LHCN-M2 (cell line): ENCODE measurements at regions not wholly inside any gene's neighbourhood (a gene's known extent, or its start where the extent isn't known, plus 50 kb on each side); places are given as distances from the start of the nearest gene placed in this dataset.

ENCODE experiments used
- DNase-seq: peaks from one replicate; pipeline ENCODE4 v3.0.0-alpha.2; 2012; ENCODE audit warnings: low read depth

DNA sequence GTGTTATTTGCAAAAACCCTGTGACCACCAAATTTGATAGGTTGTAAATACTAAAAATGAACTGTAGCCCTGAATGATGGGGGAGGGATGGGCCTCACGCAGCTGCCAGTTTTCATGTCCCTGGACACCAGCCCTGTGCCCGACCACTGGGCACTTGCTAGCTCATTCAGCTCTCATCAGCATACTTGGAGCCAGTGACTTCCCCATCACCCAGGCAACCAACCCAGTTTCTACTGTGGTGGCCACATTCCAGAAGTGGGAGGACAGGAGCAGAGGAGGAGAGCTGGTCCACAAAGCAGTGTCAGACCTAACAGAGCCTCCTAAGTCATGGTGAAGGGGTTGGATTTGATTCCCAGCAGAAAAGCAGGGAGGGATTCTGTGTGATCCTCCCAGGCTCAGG, 128.2 kb downstream of the CPEB2 start:
- DNase-seq, result peak; percentile 20

DNA sequence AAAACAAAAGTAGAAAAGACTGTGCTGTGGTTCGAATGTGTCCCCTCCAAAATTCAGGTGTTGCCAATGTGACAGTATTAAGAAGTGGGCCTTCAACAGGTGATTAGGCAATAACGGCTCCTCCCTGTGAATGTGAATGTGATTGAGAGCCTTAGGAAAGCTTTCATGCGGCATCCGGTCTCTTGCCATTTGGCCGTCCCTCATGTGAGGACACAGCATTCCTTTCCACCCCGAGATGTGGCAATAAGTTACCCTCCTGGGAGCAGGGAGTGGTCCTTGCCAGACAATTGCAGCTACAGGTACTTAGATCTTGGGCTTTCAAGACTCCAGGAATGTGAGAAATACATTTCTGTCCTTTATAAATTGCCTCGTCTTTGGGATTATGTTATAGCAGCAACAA, 129.3 kb downstream of the CPEB2 start:
- DNase-seq, result no peak

- DNase-seq, result no peak
These were observed 130.5 kb downstream of the CPEB2 start for GRCh38 chr4:15132739-15133138.

DNA sequence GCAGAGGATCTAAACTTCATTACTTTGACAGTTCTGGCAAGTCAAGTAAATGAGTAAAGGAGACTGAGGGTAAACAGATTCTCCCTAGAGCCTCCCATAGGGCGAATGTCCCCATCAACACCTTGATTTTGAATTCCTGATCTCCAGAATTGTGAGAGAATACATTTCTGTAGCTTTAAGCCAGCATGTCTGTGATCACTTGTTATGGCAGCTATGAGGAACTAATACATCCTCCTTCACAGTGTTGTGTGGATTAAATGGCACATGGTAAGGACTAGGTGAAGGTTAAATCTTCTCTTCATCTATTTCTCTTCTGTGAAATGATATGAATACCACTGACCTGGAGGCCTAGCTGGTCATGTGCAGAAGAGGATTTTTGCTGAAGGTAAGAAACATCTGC, 137.3 kb downstream of the CPEB2 start:
- DNase-seq, result no peak

GRCh38 chr4:15142201-15142600, 139.9 kb downstream of the CPEB2 start:
- no peak for DNase-seq

DNA sequence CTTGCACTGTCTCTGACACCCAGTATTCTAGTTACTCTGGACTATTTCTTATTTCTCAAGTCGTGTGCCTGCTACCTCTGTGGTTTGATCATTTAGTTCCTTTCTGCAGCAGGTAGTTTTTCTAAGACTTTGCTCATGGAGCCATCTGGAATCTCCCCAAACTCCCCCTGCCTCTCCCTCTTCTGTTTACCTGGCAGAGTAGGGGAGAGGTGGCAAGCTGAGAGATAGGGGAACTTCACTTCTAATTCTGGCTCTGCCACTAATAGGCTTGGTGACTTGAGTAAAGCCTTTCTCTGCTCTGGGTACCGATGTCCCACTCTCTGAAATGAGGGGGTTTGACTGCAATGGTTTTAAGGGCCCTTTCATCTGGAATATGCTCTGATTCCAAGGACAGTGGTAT, 141.3 kb downstream of the CPEB2 start:
- no peak for DNase-seq

GRCh38 chr4:15144249-15144966, 142.1 kb downstream of the CPEB2 start:
- peak; percentile 46 for DNase-seq

DNA sequence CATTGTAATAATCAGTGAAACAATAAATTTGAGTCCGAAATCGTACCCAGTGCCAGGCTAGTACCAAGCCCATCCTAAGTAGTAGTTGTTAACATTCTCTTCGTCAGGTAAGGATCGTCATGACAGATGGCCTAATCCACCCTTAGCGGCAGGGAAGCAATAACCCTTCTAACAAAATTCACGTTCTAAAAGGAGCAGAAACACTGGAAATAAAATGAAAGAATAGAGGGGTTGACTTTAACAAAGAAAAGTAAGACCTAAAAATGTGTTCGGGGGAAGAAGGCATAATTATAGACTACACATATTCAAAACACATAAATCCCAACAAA, 142.7 kb downstream of the CPEB2 start:
- DNase-seq, result no peak

GRCh38 chr4:15145709-15146108, 143.4 kb downstream of the CPEB2 start:
- DNase-seq, result no peak

DNA sequence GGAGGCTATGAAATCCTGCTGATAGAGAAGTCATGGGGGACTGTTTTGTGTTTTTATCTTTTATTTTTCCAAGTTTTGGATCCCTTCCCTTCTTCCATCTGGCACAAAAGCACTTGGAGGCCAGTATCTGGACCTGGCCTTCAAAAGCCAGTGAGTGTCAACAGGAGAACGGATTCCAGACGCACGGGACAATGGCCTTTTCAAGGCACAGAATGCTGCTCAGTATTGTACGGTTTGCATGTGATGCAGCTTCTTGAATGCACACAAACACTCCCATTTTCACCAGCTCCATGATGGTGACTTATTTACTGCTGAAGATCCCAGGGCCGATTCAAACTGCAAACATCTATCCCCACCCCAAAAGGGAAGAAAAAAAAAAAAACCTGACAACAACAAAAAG, 145.4 kb downstream of the CPEB2 start:
- DNase-seq, result no peak

GRCh38 chr4:15148199-15148598, 145.9 kb downstream of the CPEB2 start:
- DNase-seq, result no peak

DNA sequence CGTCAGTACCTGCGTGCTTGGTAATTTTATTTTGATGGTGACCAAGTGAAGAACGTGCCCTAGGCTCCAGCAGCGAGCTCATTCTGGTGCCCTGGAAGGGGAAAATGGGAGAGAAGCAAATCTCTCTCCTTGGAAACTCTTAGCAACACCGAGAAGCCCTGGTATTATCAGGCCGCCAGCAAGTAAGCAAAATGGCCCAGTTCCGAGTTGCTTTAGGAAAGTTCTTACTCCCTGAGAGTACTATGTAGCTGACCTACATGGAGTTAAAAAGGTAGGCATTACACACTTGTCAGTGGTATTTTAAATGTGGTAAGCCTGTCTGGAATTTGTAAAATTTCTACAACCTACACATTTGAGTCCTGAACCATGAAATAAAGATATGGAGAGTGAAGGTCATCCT, 146.4 kb downstream of the CPEB2 start:
- DNase-seq, result no peak

DNA sequence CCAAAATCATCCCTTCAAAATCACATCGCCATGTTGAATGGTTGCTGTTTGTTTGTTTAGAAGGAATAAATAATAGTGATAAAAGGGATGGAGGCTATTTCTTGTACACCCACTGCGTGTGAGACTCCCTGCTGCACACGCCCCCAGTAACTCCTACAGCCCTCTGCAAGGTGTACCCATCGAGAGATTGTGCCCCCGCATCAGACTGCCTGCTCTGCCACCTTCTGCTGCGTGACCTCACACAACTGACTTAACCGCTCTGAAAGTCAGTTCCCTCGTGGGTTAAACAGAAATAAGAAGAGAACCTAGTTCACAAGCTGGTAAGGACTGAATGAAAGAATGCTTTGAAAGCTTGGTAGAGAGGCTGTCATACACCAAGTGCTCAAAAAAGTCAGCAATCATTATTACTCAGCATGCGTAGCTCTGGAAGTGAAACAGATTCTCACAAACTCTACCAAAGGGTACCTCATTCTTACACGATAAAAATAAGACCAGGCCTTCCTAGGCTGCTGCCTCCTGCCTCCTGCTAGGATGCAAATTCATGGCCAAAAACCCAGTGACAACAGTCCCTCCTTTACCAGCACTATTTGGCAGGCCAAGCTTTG, 147.1 kb downstream of the CPEB2 start:
- peak; percentile 29 for DNase-seq

- peak; percentile 77 for DNase-seq
These were observed 147.7 kb downstream of the CPEB2 start for GRCh38 chr4:15149839-15150592.

DNA sequence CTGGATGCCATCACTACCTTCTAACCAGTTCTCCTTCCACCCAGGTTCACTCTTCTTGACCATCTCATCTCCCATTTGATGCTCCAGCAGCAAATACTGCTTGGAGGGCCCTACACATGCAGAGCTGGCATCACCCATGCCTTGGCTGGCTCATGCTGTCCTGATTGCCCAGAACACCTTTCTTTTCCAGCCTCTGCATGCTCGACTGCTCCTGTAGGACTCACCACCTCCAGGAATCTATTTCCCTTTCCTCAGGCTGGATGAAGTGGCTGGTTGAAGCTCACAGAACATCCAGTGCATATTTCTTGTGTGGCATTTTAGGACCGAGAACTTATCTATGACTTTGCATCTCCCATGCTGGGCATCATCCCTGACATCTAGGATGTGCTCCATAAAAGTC, 148.3 kb downstream of the CPEB2 start:
- no peak for DNase-seq

DNA sequence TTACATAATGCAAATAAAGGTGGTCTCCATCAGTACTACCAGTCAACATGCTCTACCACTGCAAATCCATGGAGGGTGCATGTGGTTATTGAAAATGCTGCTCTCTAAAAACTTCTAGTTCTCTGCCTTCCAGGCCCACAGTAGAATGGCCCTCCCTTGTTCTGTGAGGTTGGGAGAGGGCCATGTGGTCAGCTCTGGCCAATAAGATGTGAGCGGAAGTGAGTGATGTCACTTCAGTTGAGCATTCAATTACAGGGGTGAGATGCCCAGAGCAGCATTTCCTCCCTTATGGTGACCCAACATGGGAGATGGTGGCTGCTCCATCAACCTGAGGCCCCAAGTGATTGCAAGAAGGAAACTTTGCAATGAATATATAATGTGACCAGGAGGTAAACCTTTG, 148.8 kb downstream of the CPEB2 start:
- DNase-seq, result no peak

DNA sequence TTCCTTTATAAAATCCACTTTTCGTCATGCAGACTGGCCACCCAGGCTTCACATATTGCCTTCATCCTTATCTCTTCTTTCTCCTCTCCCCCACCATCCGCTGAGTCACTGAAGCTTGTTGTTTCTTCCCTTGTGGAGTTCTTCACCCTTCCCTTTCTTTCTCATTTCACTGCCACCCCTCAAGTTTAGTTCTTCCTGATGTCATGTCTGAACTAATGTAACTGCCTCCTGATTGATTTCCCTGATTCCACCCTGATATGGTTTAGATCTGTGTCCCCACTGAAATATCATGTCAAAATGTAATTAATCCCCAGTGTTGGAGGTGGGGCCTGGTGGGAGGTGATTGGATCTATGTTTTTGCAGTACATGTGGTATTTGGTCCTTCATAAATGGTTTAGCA, 151.4 kb downstream of the CPEB2 start:
- no peak for DNase-seq

DNA sequence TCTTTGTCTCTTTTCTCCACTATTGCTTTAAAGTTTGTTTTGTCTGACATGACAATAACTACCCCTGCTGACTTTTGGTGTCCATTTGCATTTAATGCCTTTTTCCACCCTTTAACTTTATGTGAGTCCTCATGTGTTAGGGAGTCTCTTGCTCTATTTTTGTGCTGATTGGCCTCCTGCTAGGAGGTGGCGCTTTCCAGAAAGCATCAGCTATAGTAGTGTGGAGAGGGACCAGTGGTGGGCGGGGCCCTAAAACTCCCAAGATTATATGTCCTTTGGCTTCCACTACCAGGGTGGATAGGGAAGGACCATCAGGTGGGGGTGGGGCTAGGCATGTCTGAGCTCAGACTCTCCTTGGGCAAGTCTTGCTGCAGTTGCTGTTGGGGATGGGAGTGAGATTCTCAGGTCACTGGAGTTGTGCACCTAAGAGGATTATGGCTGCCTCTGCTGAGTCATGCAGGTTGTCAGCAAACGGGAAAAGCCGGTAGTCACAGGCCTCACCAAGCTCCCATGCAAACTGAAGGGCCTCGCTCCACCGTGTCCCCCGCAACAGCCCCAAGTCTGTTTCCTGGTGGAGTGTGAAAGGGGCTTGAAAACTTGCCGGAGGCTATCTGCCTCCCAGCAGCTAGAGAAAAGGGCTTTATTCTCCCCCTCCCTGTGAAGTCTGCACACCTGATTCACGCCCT, 156.3 kb downstream of the CPEB2 start:
- DNase-seq, result no peak

DNA sequence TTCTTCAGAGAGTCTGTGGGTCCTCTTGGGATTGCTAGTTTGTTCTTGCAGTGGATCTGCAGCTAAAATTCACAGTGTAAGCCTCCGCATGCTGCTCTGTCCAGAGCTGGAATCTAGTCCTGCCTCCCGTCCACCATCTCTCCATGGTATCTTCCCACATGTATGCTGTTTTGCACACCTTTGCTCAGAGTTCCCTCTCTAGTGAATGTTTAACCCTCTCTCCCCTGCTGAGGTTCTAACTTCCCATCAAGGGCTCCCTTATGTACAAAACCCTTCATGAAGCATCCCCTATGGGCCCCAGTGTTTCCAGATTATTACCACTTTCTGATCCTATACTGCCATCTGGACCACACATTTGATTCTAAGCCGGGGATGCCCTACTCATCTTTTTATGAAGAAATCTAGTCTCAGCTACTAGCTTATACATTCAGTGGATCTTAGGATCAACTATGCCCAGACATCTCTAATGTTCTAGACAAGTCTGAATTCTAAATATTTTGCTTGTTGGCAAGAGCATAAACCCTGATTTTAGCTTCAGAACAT, 157.3 kb downstream of the CPEB2 start:
- DNase-seq, result no peak

DNA sequence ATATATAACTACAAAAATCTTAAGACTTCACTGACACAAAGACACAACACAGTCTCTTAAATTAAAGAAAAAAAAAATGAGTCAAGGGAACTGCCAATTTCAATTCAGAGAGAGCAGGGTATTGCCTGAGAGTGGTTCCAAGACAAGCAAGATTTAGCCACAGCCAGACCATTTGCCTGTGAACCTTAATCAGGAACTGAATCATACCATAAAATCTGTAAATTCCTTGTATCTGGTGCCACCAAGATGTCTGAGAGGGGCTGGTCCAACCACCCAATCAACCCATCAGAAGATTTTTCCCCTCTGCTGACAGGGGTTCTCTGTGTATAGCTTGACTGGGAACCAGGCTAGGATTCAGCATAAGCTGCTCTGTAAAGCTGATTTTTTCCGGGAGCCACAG, 159.2 kb downstream of the CPEB2 start:
- DNase-seq, result peak; percentile 30

DNA sequence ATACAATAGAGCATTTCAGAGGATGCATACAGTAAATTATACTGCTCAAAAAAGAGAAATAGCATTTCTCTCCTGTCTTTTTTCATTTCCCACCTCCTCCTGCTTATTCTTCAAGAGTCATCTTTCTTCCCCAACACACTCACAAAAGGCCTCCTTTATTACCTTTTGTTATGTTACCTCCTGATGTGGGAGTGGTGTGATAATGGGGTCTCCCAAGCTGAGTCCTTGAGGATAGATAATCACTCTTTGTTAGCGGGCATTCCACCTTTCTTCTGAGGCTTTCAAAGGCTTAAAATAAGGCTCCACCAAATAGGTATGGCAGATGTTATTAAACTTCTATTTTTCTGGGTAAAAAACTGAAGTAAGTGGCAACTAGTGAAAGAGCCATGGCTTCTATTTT, 159.8 kb downstream of the CPEB2 start:
- no peak for DNase-seq
